ENCODE measurements at regions not wholly inside any gene's neighbourhood (a gene's known extent, or its start where the extent isn't known, plus 50 kb on each side); places are given as distances from the start of the nearest gene placed in this dataset.

GRCh38 chr4:13169731-13170525, 314.2 kb downstream of the RAB28 start:
- H3K4me1 ChIP-seq, result peaks cover 0 to 7% (median 2%) of the 10 kb centered on the region in 4 donors
- WGBS, 2 donors, result 79 to 82% methylated on average over 3 of the region's 3 CpGs

GRCh38 chr4:13168326-13168725, 315.8 kb downstream of the RAB28 start:
- Histone ChIP-seq H3K9me3 (no peaks in the 10 kb centered on the region), H3K4me3 (no peak overlapping the region), H3K4me1 (peaks cover 0 to 7% (median 2%) of the 10 kb centered on the region in 4 donors), H3K27ac (no peak overlapping the region), H3K27me3 (no peaks in the 10 kb centered on the region), H3K36me3 (no peaks in the 10 kb centered on the region)
- DNase-seq, result no peak
- no peak for TF ChIP-seq POLR2AphosphoS5 (IDR thresholded peaks at IDR 0.05)
- no peak for TF ChIP-seq EP300 (IDR thresholded peaks at IDR 0.05)
- 74 to 80% methylated on average over 2 of the region's 2 CpGs for WGBS, 2 donors
- intact Hi-C loops (cut with DNase I), result no loop called here

More at GRCh38 chr4:13169731-13170525, 314.2 kb downstream of the RAB28 start:
- intact Hi-C loops (cut with DNase I), result no loop called here
- no peak for DNase-seq
- Histone ChIP-seq H3K4me3 (no peak overlapping the region), H3K27me3 (no peaks in the 10 kb centered on the region), H3K36me3 (no peaks in the 10 kb centered on the region), H3K27ac (no peak overlapping the region), H3K9me3 (no peaks in the 10 kb centered on the region)
- no peak for TF ChIP-seq EP300 (IDR thresholded peaks at IDR 0.05)
- no peak for TF ChIP-seq POLR2AphosphoS5 (IDR thresholded peaks at IDR 0.05)
- no peak for TF ChIP-seq POLR2A (IDR thresholded peaks at IDR 0.05)
- TF ChIP-seq CTCF (IDR thresholded peaks at IDR 0.05), result no peak

- Histone ChIP-seq H3K27ac (no peak overlapping the region), H3K4me3 (no peak overlapping the region), H3K4me1 (peaks cover 0 to 15% (median 4%) of the 10 kb centered on the region in 4 donors), H3K27me3 (no peaks in the 10 kb centered on the region), H3K36me3 (no peaks in the 10 kb centered on the region), H3K9me3 (no peaks in the 10 kb centered on the region)
- intact Hi-C loops (cut with DNase I), result no loop called here
- no peak for TF ChIP-seq CTCF (IDR thresholded peaks at IDR 0.05)
- TF ChIP-seq POLR2A (IDR thresholded peaks at IDR 0.05), result no peak
- no peak for DNase-seq
- WGBS, 2 donors, result 93 to 94% methylated on average over 2 of the region's 2 CpGs
Measured at GRCh38 chr4:13166214-13166613, 317.9 kb downstream of the RAB28 start.

GRCh38 chr4:13164783-13165331, 319.3 kb downstream of the RAB28 start:
- 78 to 85% methylated on average over 6 of the region's 6 CpGs for WGBS, 2 donors

GRCh38 chr4:13162886-13163285, 321.3 kb downstream of the RAB28 start:
- intact Hi-C loops (cut with DNase I), result no loop called here
- H3K27me3 ChIP-seq, result no peaks in the 10 kb centered on the region
- H3K36me3 ChIP-seq, result no peaks in the 10 kb centered on the region
- no peak for DNase-seq
- H3K27ac ChIP-seq, result no peak overlapping the region
- WGBS, 2 donors, result 75 to 82% methylated on average over 5 of the region's 5 CpGs
- H3K9me3 ChIP-seq, result no peaks in the 10 kb centered on the region
- H3K4me1 ChIP-seq, result peaks cover 0 to 22% (median 7%) of the 10 kb centered on the region in 4 donors
- H3K4me3 ChIP-seq, result no peak overlapping the region
- TF ChIP-seq EP300 (IDR thresholded peaks at IDR 0.05) (no peak), POLR2A (IDR thresholded peaks at IDR 0.05) (no peak), POLR2AphosphoS5 (IDR thresholded peaks at IDR 0.05) (no peak), CTCF (IDR thresholded peaks at IDR 0.05) (no peak)

More at GRCh38 chr4:13164783-13165331, 319.3 kb downstream of the RAB28 start:
- TF ChIP-seq POLR2AphosphoS5 (IDR thresholded peaks at IDR 0.05), result no peak
- Histone ChIP-seq H3K4me3 (no peak overlapping the region), H3K27ac (no peak overlapping the region), H3K4me1 (peaks cover 0 to 22% (median 7%) of the 10 kb centered on the region in 4 donors), H3K9me3 (no peaks in the 10 kb centered on the region), H3K27me3 (no peaks in the 10 kb centered on the region), H3K36me3 (no peaks in the 10 kb centered on the region)
- intact Hi-C loops (cut with DNase I), result no loop called here
- no peak for DNase-seq

Data from sigmoid colon (tissue), 6 donors.